ENCODE measurements at regions not wholly inside any gene's neighbourhood (a gene's known extent, or its start where the extent isn't known, plus 50 kb on each side); places are given as distances from the start of the nearest gene placed in this dataset.

DNA sequence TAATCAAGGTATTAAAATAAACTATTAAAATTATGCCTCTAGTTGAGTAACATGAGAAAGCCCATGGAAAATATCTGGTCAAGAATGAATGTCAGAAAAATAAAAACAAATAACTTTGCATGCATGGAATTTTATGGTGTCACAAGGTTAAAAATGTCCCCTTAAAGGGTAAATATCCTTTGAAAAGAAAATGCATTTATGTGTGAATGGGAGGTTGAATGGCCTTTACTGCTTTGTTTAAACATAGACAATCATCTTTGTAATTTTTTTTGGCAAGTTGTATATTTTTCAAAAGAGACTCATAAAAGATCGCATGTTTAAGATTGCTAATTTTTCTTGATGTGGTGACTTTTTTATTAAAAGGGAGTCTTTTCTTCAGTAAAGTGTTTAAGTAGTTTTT, 564.2 kb downstream of the NR2F2 start:
- no peak for DNase-seq (ENCODE audit: low read depth)

DNA sequence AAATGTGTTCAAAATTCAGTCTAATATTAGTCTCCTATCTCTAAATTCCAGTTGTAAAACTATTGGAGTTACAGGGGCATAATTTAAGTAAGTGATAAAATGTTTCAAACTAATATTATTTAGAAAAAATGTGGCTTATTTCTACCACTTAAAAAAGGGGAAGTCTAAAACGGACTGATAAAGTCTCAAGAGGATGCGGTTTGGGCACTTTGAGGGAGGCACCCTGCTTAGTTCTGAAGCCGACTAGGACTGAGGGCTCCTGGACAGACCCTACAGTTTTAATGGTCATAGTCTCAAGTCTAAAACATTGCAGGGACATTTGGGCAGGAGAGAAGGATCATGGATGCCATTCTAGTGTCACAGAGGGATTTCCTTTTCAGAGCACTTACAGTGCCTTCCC, 566.3 kb downstream of the NR2F2 start:
- no peak for DNase-seq (ENCODE audit: low read depth)

DNA sequence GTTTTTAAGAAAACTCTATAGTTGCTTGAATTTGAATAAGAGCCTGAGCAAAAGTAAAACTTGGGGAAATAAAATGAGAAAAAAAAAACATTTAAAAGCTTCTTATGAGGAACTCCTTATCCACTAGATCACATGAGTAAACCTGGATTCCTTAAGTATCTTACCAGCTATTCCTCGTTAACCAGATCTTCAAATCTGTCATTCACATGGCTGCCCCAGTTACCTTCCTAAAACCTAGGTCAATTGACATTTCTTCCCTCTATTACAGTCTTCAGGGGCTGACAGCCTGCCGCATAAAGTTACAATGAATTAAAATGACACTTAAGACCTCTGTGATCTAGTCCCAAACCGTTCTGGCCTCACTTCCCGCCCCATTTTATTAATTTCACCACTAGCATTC, 583.6 kb downstream of the NR2F2 start:
- no peak for DNase-seq (ENCODE audit: low read depth)

DNA sequence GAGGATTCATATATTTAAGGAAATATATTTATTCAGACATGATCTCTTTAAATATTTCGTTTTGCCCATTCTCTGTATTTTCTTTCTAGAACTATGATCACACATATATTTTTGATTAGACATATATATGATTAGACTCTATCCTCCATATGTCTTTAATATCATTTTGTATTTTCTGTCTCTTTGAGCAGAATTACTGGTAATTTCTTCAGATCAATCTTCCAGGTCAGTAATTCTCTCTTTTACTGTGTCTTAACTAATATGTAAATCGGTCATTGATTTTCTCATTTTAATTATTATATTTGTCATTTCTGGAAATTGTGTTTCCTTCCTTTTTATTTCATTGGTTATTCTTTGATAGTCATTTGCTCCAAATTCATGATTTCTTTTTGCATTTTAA, 586.2 kb downstream of the NR2F2 start:
- no peak for DNase-seq (ENCODE audit: low read depth)

DNA sequence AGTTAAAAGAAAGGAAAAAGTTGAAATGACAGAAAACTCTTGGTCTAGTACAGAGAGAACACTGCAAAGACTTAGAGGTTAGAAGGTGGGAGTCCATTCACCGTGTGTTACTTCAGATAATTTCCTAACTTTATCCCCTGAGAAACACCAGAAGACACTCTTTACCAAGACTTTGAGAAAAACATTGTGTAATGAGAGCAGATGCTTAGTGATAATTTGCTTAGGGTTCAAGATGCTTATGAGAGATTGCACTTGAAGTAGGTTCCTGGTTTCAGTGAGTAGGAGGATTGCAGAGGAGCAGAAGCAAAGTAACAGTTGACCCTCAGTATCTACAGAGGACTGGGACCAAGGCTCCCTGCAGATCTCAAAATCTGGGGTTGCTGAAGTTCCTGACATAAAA, 594.1 kb downstream of the NR2F2 start:
- no peak for DNase-seq (ENCODE audit: low read depth)

DNA sequence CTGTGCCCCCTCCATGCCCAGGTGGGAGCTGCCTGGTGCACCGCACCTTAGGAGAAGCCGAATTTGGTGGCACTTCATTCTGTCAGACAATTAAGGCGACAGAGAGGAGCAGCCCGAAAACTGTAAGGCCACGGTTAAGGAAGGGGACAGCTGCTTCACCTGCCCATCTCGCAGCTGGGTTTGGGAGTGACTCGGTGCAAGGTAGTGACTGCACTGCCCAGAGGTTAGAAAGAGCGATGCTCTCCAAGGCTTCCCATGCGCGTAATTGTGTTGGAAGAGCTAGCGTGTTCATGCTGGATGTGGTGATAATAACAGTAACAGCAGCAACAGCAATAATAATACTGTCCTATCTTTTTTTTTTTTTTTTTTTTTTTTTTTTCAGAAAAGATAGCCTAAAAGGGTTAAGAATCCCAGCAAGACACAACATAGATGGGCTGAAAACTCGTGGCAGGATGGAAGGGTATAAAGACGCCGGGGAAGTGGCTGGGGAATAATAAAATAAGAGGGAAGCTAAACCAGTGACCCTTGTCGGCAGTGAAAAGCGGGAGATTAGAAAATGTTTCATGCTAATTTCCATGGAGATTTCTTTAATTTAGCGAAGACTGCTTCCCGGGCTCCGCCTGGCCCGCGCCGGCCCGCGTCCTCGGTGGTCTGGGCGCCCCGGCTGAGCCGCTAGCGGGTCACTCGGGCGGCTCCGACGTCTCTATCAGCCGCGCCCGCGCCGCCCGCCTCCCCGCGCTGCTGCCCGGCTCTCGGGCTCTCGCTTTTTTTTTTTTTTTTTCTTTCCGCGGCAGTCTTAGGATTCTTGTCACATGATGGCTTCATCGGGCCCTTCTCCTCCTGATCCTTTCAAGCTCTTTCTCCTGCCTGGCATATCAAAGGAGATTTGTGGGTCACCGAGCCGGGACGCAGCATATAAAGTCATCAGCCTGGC, 617.1 kb downstream of the NR2F2 start:
- DNase-seq (ENCODE audit: low read depth), result peak; percentile 54

DNA sequence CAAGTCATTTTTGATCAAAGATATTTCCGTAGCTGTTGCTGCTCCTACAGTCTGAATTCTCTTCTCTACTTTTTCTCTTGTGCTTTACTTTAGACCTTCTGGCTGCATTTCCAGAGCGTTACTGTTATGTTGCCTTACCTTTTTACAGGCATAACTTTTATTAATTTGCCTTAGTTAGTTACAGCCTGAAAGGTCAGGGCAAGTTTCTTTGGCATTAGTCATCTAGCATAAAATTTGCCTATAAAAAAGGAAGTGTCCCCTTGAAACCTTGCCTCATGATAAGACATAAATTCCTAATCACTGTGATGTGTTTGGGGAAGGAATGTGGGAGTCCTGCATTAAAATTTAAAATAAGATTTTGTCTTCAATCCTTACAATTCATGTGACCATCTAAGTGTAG, 618.5 kb downstream of the NR2F2 start:
- DNase-seq (ENCODE audit: low read depth), result no peak

DNA sequence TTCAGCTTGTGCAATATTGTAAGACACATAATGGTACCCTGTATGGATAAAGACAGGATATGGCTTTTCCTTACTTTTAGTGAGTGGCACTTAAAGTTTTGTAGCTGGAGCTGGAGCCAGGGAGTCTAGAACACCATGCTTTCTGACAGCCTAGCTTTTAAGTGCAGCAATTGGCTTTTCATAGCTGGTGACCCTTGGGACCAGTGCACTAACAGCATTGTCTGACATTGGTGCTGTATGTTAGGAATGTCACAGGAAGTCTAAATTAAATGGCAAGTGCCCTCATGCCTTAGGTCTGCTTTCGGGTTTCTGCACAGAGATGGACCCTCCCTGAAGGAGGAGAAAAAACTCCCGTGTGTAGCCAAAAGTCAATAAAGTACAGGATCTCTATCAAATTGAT, 628.2 kb downstream of the NR2F2 start:
- no peak for DNase-seq (ENCODE audit: low read depth)

DNA sequence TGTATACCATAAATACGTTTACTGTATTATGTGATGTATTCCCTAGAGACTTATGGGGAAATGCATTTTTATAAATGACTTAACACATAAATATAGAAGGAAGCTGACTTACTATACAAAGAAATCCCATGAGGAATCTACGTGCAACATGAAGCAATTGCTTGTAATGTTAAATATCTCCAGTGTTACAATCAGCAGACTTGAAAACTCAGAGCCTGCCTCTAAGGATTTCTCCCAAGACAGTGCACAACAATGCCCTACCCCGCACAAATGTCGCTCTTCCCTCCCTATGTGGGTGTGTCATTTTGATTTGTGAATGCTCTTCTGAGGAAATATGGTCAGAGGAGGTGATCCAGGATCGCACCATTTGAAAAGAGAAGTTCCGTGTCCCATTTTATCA, 629.0 kb downstream of the NR2F2 start:
- DNase-seq (ENCODE audit: low read depth), result no peak

DNA sequence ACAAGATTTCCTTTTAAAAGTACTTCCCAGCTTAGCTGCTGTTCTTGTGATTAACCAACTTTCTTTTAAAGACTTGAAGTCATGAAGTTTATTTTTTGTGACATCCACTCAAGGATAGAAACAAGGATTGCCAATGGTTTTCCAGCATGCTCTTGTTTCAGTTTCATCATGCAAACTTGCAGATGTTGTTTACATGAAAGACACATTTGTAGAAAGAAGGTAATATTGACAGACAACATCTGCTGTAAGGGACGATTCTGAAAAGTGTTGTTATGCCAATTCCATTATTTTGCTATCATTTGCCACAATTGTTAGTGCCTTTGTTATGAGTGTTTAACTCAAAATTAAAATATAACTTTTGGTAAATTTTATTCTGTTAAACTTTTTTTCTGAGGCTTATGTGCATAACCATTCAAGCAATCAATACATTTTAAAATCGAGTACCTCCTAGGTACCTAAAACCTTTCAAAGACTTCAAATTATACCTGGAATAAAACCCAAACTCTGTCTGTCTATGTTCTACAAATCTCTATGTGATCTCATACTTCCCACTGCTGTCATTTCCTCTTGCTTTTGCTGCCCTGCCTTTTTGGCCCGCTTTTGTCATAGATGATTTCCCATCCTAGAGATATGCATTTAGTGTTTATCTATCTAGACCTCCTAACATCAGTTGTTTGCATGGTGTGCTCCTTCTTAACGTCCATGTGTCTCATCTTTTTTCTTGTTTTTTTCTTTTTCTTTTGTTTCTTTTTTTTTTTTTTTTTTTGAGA, 630.4 kb downstream of the NR2F2 start:
- DNase-seq (ENCODE audit: low read depth), result no peak

DNA sequence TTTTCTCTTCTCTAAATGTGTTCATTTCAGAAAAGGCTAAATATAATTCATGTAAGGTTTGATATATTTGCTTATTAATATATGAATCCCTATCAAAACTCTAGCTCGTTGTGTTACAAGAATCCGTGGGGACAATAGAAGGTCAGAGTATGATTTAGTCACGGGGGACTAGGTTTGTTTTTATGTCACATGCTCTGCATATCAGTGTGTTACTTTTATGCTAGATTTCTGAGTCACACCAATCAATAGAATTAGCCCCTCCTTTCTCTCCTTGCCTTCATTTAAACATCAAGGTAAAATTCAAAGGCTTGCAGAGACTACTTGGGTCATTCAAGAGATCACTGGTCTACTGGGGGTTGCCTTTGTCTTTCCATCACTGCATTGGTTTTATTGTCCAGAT, 636.1 kb downstream of the NR2F2 start:
- no peak for DNase-seq (ENCODE audit: low read depth)

DNA sequence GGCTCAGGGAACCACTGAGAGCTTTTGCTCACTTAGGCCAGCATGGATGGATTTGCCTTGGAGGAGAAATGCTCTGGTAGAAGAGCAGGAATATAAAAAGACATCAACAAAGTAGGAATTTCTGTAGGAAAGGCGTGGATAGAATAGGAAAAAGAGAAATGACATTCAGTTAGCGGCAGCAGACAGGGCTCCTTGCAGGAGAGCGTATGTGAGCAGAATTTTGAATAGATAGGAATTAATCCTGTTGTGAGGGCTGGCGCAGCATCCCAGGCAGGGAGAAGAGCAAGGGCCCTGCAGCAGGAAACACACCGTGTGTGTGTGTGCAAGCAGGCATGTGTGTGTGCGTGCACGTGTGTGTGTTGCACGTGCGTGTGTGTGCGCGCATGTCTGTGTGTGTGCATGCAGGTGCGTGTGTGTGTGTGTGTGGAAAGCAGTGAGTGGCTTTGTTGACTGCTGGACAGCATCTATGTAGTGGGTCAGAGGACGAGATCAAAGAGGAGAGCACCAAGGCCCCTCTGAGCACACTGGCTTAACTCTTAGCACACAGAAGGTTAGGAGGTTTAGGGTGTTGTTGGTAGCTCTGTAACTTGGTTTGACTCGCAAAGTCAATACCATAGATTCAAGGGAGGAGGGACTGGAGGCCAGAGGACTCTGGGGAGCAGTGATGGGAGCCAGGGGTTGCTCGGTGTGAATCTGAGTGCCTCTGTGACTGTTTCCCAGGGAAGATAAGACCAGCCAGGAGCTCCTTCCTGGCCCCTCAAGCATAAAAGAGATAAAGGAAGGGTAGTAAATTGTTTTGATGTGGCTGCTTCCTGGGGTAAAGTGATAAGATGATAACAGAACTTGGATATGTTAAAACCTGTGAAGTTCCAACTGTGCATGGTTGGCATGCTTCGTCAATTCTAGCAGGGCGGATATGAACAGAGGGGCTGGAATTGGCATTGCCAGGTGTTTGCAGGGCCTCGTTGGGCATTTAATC, 639.5 kb downstream of the NR2F2 start:
- no peak for DNase-seq (ENCODE audit: low read depth)

DNA sequence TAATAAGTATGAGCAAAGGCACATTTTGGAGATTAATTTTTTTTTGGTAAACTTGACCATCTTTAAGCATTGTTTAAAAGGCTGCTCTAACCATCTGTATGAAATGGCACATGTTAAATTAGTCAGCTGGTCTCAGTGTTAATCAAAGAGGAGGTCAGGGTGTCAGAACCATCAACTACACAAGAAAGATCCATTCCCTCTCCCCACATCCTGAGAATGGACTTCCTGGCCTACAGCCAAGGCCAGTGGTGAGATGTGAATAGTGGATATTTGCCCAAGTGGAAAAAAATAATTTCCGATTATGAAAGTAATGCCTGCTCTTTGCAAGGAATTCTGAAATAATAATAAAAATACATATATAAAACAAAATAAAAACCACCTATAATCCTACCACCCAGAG, 641.7 kb downstream of the NR2F2 start:
- peak; percentile 35 for DNase-seq (ENCODE audit: low read depth)

DNA sequence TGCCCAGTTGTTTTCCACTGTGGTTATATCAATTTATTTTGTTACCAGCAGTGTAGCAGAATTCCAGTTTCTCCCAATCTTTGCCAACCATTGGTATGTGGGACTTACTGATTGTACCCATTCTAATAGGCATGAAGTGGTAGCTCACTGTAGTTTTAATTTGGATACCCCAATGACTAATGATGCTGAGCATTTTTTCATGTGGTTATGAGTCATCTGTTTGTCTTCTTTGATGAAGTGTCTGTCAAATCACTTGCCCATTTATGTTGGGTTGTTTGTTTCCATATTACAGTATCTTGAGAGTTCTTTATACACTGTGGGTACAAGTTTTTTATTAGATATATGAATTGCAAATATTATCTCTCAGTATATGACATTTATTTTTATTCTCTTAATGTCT, 644.3 kb downstream of the NR2F2 start:
- DNase-seq (ENCODE audit: low read depth), result peak; percentile 61

DNA sequence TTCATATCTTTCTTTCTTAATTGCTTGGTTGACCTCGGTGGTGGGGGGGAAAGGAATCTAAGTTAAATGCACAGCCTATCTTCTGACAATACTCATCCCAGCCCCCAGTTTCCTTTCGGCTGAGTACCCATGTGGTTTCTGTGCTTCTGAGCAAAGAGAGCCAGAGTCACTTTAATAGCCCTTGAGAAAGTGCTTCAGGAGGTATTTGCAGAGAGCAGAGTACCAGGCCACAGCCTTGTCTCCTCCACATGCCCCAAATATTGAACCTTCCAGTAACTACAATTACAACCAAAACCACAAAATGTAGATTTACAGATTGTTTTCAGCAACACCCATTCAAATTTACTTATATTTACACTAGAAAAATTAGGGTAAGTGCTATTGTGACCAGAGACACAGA, 647.4 kb downstream of the NR2F2 start:
- DNase-seq (ENCODE audit: low read depth), result peak; percentile 32

DNA sequence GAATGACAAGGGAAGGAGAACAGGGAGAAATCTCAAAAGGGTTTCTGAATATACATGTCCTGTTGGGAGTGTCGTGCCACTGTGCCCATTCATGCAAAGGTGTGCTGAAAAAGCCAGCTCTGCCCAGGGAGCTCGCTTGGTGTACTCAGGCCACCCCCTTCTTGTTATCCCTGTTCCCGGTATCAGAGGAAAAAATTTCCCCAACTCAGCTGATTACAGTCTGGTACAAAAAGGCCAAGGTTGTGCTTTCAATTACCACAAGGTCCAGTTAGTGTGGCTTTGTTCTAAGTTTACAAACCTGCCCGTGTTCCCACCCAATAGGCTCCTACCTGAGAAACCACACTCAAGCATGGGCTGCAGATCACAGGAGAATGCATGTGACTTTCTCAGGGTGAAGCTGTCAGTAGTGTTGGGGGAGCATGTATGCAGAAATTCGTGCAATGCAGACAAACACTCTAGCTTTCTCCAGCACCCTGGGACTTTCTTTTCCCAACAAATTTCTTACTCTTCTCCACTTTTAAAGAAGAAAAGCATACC, 648.5 kb downstream of the NR2F2 start:
- DNase-seq (ENCODE audit: low read depth), result no peak

DNA sequence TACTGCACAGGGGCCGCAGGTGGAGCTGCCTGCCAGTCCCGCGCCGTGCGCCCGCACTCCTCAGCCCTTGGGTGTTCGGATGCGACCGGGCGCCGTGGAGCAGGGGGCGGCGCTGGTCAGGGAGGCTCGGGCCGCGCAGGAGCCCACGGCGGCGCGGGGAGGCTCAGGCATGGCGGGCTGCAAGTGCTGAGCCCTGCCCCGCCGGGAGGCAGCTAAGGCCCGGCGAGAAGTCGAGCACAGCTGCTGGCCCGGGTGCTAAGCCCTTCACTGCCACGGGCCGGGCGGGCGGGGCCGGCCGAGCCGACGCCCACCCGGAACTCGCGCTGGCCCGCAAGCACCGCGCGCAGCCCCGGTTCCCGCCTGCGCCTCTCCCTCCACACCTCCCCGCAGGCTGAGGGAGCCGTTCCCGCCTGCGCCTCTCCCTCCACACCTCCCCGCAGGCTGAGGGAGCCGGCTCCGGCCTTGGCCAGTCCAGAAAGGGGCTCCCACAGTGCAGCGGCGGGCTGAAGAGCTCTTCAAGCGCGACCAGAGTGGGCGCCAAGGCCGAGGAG, 653.7 kb downstream of the NR2F2 start:
- peak; percentile 39 for DNase-seq (ENCODE audit: low read depth)

DNA sequence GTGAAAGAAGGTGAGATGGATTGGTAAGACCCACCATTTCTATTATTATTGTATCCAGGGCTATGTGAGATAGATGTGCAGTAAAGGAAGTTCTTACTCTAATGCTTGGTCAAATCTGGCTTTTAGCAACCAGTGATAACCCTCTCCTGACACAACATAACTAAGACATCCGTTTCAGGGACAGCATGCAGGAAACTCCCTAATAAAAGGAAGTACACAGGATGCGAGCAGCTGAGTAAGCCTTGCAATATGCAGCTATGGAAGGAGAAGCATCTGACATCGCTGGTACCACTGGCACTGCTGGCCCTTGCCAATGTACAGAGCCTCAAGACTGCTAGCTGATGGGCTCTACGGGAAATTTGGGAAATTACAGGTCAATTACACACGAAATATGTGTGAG, 662.3 kb downstream of the NR2F2 start:
- DNase-seq (ENCODE audit: low read depth), result peak; percentile 52

DNA sequence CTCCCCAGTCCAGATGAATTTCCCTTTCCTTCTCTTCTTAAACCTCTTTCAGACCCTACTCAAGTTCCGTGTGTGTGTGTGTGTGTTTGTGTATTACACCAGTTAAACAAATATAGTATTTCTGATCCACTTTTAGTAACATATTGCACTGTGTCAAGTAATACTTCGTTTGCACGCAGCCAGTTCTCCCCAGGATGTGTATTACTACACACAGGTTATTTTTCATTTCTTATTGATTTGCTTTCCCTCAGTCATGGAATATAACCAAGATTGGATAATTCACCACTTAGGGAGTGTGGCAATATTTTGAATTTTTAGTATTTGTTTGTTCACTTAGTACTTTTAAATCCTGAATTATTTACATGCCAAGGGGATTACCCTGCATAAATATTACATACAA, 667.0 kb downstream of the NR2F2 start:
- DNase-seq (ENCODE audit: low read depth), result no peak

DNA sequence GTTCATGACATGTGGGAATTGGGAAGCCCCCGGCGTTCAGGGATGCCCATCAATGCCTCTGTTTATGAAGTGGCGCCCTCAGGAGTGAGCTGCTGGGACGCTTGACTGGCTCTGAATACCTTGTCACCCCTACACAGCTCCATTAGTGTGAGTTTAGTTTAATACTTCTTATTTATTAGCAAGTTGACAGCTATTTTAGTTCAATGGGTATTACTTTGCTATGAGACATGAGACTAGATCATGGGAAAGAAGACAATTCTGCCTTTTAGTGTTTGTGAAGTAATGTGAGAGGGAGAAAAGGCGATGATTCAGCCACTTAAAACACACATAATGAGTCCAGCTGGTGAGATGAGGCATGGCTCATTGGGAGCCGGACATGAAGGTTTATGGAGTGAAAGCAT, 678.5 kb downstream of the NR2F2 start:
- peak; percentile 92 for DNase-seq (ENCODE audit: low read depth)

DNA sequence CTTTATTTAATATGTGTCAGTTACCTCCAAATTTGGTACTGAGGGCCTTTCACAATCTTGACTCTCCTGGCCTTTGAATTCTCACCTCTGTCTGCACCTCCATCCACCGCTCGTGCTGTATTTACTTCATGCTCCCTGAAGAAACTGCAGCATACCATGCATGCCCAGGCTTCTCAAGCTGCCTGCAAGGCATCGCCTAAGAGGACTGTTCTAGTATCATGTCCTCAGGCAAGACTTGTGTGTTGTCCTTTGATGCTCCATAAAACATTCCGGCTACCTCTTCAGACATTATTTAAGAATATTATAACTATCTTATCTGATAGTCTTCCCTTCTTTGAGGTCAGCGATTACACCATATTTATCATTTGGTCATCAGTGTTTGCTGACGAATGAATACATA, 682.5 kb downstream of the NR2F2 start:
- no peak for DNase-seq (ENCODE audit: low read depth)
